NCI-H748 (cell line): ENCODE measurements at regions not wholly inside any gene's neighbourhood (a gene's known extent, or its start where the extent isn't known, plus 50 kb on each side); places are given as distances from the start of the nearest gene placed in this dataset.

Source experiments
- DNase-seq: peaks from one replicate; lab custom pipeline; 2025; ENCODE audit not compliant: unreplicated experiment; lab: John Stamatoyannopoulos, UW

GRCh38 chr12:48286665-48287064 is 64.1 kb downstream of the ZNF641 start:
- DNase-seq = no peak

GRCh38 chr12:48285751-48286650 is 64.7 kb downstream of the ZNF641 start:
- no peak for DNase-seq

GRCh38 chr12:48281811-48282210 is 68.9 kb downstream of the ZNF641 start:
- no peak for DNase-seq

- DNase-seq = no peak
These were observed 70.1 kb downstream of the ZNF641 start for GRCh38 chr12:48280572-48280971.

DNA sequence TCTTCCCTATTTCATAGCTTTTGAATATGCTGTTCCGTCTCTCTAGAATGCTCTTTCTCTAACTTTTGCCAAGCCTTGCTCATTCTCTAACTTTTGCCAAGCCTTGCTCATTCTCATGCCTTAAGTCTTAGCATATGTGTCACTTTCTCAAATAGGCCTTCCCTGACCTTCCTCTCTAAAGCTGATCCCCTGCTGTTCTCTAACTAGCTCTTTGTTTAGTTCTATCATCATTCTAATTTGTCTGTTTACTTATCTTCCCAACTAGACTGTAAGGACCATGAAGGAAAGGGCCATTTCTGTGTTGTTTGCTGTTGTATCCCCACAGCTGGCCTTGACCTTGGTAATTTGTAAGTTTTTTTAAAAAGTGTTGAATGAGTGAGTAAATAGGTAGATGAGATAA is 71.1 kb downstream of the ZNF641 start:
- peak; percentile 9 for DNase-seq

GRCh38 chr12:48279101-48279500 is 71.6 kb downstream of the ZNF641 start:
- DNase-seq = no peak

DNA sequence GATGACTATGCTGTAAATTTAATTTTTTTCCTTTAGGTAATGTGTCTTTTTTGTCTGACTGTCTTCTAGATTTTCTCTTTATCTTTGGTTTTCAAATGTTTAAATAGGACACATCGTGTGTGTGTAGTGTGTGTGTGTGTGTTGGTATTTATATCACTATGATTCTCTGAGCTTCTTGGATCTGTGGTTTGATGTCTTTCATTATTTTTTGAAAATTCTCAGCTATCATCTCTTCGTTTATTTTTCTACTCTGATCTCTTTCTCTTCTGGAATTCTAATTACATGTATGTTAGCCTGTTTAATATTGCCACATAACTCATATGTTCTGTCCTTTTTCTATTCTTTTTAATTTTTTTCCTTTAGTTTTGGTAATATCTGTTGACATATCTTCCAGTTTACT is 73.5 kb upstream of the OR10AD1 start:
- DNase-seq = no peak

DNA sequence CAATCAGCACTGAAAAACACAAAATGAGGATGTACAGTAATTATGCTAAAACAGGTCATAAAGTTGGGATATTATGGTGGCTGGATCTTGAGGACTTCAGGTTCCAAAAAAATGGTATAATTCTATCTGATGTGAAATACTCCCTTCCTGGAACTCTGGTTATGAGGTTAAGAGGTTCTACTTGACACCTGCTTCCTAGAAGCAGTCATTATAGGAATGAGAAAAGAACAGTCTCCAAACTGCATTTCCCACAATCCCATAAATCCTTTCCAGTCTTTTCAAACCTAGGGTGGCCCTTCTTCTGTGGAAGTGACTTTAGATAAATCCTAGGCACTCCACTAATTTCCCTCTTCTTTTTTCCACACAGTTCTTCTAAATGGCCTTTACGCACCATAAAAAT is 63.7 kb upstream of the OR10AD1 start:
- DNase-seq = no peak

DNA sequence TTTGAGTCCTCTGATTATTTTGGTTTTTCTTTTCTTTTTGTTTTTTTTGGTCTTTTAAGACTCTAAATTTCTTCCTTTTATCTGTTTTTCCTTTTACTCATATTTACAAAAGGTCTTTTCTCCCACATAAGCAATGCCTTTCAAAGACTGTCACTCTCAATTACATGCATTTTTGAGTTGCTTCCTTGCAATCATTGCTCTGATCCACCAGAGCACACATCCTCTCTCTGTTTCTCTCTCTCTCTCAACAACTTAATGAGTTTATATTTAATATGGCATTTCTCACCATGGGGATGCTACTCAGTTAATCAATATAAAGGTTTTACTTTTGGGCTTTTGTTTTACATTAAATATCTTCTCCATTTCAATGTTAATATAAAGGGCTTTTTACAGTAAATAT is 62.7 kb upstream of the OR10AD1 start:
- no peak for DNase-seq

DNA sequence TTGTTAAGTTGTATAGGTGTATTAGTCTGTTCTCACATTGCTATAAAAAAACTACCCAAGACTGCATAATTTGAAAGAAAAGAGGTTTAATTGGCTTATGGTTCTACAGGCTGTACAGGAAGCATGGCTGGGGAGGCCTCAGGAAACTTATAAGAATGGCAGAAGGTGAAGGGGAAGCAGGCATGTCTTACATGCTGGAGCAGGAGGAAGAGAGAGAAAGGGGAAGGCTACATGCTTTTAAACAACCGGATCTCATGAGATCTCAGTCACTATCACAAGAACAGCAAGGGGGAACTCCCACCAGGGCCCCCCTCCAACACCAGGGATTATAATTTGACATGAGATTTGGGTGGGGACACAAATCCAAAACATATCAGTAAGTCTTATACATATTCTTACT is 60.5 kb upstream of the OR10AD1 start:
- DNase-seq = no peak

- no peak for DNase-seq
These were observed 58.7 kb upstream of the OR10AD1 start for GRCh38 chr12:48261773-48262172.
